GM12878 (cell line): ENCODE measurements at regions not wholly inside any gene's neighbourhood (a gene's known extent, or its start where the extent isn't known, plus 50 kb on each side); places are given as distances from the start of the nearest gene placed in this dataset.

Experiments
- BCL3 ChIP-seq: IDR thresholded peaks from 2 replicates; pipeline ENCODE4 v1.6.1; 2011; ENCODE audit warnings: borderline replicate concordance, low read depth, mild to moderate bottlenecking, moderate library complexity, low read length; ENCODE audit not compliant: insufficient read depth, poor library complexity, severe bottlenecking
- CTCF ChIP-seq, 3 experiments: IDR thresholded peaks in 2 of 3; conservative IDR thresholded peaks in 1 of 3; 2 replicates each; pipeline ENCODE4 v1.5.1; 2011; ENCODE audit warnings: low read depth in 3 of 3, low read length in 3 of 3, mild to moderate bottlenecking in 3 of 3, control low read depth in 2 of 3, moderate library complexity in 2 of 3, inconsistent platforms in 1 of 3, mixed read lengths in 1 of 3; ENCODE audit not compliant: control insufficient read depth in 2 of 3, insufficient read depth in 1 of 3; ENCODE audit errors: extremely low read depth in 1 of 3
- E2F4 ChIP-seq: IDR thresholded peaks from 2 replicates; pipeline ENCODE4 v1.6.1; 2012; ENCODE audit warnings: low read depth, low read length, improper control_type of control experiment
- EP300 ChIP-seq, 2 experiments: fragments of 150-350 bp in 1 of 2; IDR thresholded peaks; 2 replicates each; pipeline ENCODE4 v1.6.1; 2011 to 2012; ENCODE audit warnings: low read depth in 2 of 2, low read length in 2 of 2, borderline replicate concordance in 1 of 2, improper control_type of control experiment in 1 of 2, inconsistent platforms in 1 of 2; ENCODE audit not compliant: control insufficient read depth in 1 of 2
- ESRRA ChIP-seq: IDR thresholded peaks from 2 replicates; pipeline ENCODE4 v1.6.1; 2012; ENCODE audit warnings: mild to moderate bottlenecking, low read length, improper control_type of control experiment
- EZH2 ChIP-seq: IDR thresholded peaks from 2 replicates; pipeline ENCODE4 v1.6.1; 2012; ENCODE audit warnings: low read depth, mild to moderate bottlenecking, control low read depth, inconsistent platforms, low read length, borderline replicate concordance; ENCODE audit not compliant: control insufficient read depth
- IRF4 ChIP-seq: IDR thresholded peaks from 2 replicates; pipeline ENCODE4 v1.6.1; 2011; ENCODE audit warnings: low read depth, low read length
- POLR2A ChIP-seq: IDR thresholded peaks from 2 replicates; pipeline ENCODE4 v1.6.1; 2011; ENCODE audit warnings: low read depth, mild to moderate bottlenecking, low read length
- TF ChIP-seq, protein P1 (sequence below): IDR thresholded peaks from 2 replicates; pipeline ENCODE4 v1.6.1; 2012; ENCODE audit warnings: low read depth, low read length, improper control_type of control experiment
- TF ChIP-seq, protein P2 (sequence below): IDR thresholded peaks from 2 replicates; pipeline ENCODE4 v1.6.1; 2012; ENCODE audit warnings: mild to moderate bottlenecking, low read depth, low read length

- TF ChIP-seq, protein P1, sequence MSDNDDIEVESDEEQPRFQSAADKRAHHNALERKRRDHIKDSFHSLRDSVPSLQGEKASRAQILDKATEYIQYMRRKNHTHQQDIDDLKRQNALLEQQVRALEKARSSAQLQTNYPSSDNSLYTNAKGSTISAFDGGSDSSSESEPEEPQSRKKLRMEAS, result no peak
- TF ChIP-seq CTCF (IDR thresholded peaks at IDR 0.05 in 2 of 3, conservative IDR thresholded peaks at IDR 0.05 in 1 of 3; ENCODE audit: control insufficient read depth in 2 of 3, extremely low read depth in 1 of 3, insufficient read depth in 1 of 3, low read depth in 3 of 3, low read length in 3 of 3) (no peak), POLR2A (no peak), IRF4 (no peak), E2F4 (no peak), EP300 (IDR thresholded peaks at IDR 0.05; ENCODE audit: borderline replicate concordance in 1 of 2, control insufficient read depth in 1 of 2, low read depth in 2 of 2, low read length in 2 of 2) (no peak), ESRRA (no peak), BCL3 (no peak), EZH2 (no peak)
- TF ChIP-seq, protein P2, sequence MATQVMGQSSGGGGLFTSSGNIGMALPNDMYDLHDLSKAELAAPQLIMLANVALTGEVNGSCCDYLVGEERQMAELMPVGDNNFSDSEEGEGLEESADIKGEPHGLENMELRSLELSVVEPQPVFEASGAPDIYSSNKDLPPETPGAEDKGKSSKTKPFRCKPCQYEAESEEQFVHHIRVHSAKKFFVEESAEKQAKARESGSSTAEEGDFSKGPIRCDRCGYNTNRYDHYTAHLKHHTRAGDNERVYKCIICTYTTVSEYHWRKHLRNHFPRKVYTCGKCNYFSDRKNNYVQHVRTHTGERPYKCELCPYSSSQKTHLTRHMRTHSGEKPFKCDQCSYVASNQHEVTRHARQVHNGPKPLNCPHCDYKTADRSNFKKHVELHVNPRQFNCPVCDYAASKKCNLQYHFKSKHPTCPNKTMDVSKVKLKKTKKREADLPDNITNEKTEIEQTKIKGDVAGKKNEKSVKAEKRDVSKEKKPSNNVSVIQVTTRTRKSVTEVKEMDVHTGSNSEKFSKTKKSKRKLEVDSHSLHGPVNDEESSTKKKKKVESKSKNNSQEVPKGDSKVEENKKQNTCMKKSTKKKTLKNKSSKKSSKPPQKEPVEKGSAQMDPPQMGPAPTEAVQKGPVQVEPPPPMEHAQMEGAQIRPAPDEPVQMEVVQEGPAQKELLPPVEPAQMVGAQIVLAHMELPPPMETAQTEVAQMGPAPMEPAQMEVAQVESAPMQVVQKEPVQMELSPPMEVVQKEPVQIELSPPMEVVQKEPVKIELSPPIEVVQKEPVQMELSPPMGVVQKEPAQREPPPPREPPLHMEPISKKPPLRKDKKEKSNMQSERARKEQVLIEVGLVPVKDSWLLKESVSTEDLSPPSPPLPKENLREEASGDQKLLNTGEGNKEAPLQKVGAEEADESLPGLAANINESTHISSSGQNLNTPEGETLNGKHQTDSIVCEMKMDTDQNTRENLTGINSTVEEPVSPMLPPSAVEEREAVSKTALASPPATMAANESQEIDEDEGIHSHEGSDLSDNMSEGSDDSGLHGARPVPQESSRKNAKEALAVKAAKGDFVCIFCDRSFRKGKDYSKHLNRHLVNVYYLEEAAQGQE, result no peak
These were observed 62.5 kb upstream of the RMDN2 start for GRCh38 chr2:37862620-37863019.
